ENCODE measurements at regions not wholly inside any gene's neighbourhood (a gene's known extent, or its start where the extent isn't known, plus 50 kb on each side); places are given as distances from the start of the nearest gene placed in this dataset.

DNA sequence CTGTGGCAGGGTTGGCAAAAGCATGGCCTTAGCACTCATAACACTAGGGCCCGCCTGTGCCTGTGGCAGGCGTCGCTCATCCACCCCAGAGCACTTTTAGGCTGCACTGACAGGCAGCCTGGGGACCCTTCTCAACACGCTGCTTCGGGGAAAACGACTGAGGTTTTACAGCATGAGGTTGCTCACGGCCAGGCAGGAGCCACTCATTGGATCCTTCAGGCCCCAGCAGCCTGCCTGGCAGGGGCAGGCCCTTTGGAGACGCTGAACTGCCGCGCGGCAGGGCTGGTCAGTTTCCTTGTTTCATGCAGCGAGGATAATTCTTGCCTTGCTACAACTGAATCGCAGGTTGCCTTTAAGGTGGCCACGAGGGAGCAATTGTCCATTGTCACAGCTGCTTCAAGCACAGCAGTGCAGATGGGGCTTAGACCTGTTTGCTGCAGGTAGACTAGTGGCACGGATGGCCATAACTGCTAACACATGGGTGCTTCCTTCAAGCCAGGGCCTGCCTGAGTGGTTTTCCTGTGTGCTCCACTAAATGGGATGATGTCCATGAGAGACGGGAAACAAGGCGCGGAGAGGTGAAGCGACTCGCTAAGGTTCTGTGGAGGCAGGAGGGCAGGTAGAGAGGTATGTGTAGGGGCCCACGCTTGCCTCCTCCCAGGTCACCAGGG lies 49.9 kb upstream of the HS6ST1 start:
- peaks cover 6% of the 10 kb centered on the region for H3K4me1 ChIP-seq (ENCODE audit: insufficient read depth)
- DNase-seq = no peak

GRCh38 chr2:128369108-128369555 lies 50.5 kb upstream of the HS6ST1 start:
- no peak overlapping the region for H3K4me3 ChIP-seq
- no peaks in the 10 kb centered on the region for H3K27me3 ChIP-seq
- H3K9me3 ChIP-seq = no peaks in the 10 kb centered on the region
- no peak overlapping the region for H3K27ac ChIP-seq
- H3K36me3 ChIP-seq = no peaks in the 10 kb centered on the region
- TF ChIP-seq, protein P1, sequence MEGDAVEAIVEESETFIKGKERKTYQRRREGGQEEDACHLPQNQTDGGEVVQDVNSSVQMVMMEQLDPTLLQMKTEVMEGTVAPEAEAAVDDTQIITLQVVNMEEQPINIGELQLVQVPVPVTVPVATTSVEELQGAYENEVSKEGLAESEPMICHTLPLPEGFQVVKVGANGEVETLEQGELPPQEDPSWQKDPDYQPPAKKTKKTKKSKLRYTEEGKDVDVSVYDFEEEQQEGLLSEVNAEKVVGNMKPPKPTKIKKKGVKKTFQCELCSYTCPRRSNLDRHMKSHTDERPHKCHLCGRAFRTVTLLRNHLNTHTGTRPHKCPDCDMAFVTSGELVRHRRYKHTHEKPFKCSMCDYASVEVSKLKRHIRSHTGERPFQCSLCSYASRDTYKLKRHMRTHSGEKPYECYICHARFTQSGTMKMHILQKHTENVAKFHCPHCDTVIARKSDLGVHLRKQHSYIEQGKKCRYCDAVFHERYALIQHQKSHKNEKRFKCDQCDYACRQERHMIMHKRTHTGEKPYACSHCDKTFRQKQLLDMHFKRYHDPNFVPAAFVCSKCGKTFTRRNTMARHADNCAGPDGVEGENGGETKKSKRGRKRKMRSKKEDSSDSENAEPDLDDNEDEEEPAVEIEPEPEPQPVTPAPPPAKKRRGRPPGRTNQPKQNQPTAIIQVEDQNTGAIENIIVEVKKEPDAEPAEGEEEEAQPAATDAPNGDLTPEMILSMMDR (IDR thresholded peaks at IDR 0.05) = no peak
- TF ChIP-seq POLR2A (IDR thresholded peaks at IDR 0.05) (no peak), EP300 (IDR thresholded peaks at IDR 0.05) (no peak)
- H3K4me1 ChIP-seq (ENCODE audit: insufficient read depth) = peaks cover 6% of the 10 kb centered on the region
- intact Hi-C loops (cut with DNase I) = no loop called here
- 12 to 35% (median 13%) methylated on average over 12 of the region's 12 CpGs for whole genome bisulfite sequencing, 3 donors
- DNase-seq = peak in 4 of 5 donors; percentile 34 to 67 (median 50)

More for the DNA sequence above, 49.9 kb upstream of the HS6ST1 start:
- intact Hi-C loops (cut with DNase I) = no loop called here
- Histone ChIP-seq H3K27ac (no peak overlapping the region), H3K9me3 (no peaks in the 10 kb centered on the region), H3K27me3 (no peaks in the 10 kb centered on the region), H3K4me3 (no peak overlapping the region), H3K36me3 (no peaks in the 10 kb centered on the region)
- TF ChIP-seq POLR2A (IDR thresholded peaks at IDR 0.05) = no peak
- TF ChIP-seq EP300 (IDR thresholded peaks at IDR 0.05) = no peak
- TF ChIP-seq, protein P1 (IDR thresholded peaks at IDR 0.05) = no peak
- WGBS, 3 donors = 94 to 98% (median 96%) methylated on average over 21 of the region's 21 CpGs

- Histone ChIP-seq H3K4me3 (no peak overlapping the region), H3K36me3 (no peaks in the 10 kb centered on the region), H3K9me3 (no peaks in the 10 kb centered on the region), H3K27me3 (no peaks in the 10 kb centered on the region), H3K4me1 (ENCODE audit: insufficient read depth) (peaks cover 6% of the 10 kb centered on the region), H3K27ac (no peak overlapping the region)
- intact Hi-C loops (cut with DNase I) = no loop called here
- DNase-seq = peak in 2 of 5 donors; percentile 27 to 41
- 39 to 61% (median 53%) methylated on average over 17 of the region's 17 CpGs for WGBS, 3 donors
- TF ChIP-seq, protein P1 (IDR thresholded peaks at IDR 0.05) = no peak
- no peak for TF ChIP-seq EP300 (IDR thresholded peaks at IDR 0.05)
- TF ChIP-seq POLR2A (IDR thresholded peaks at IDR 0.05) = no peak
Observed at GRCh38 chr2:128369602-128370467, 51.2 kb upstream of the HS6ST1 start.

- no peak overlapping the region for H3K27ac ChIP-seq
- DNase-seq = peak in 1 of 5 donors; percentile 36
- TF ChIP-seq, protein P1 (IDR thresholded peaks at IDR 0.05) = no peak
- no peak for TF ChIP-seq POLR2A (IDR thresholded peaks at IDR 0.05)
- no peak for TF ChIP-seq EP300 (IDR thresholded peaks at IDR 0.05)
- H3K9me3 ChIP-seq = no peaks in the 10 kb centered on the region
- 89 to 96% (median 91%) methylated on average over 27 of the region's 27 CpGs for WGBS, 3 donors
- H3K27me3 ChIP-seq = no peaks in the 10 kb centered on the region
- no peak overlapping the region for H3K4me3 ChIP-seq
- no peaks in the 10 kb centered on the region for H3K36me3 ChIP-seq
- H3K4me1 ChIP-seq (ENCODE audit: insufficient read depth) = peaks cover 6% of the 10 kb centered on the region
- intact Hi-C loops (cut with DNase I) = no loop called here
Observed at GRCh38 chr2:128370468-128371247, 52.0 kb upstream of the HS6ST1 start.

All from ovary (tissue), 7 donors.